HEK293 (cell line): ENCODE measurements at regions not wholly inside any gene's neighbourhood (a gene's known extent, or its start where the extent isn't known, plus 50 kb on each side); places are given as distances from the start of the nearest gene placed in this dataset.

Experiments
- CTCF ChIA-PET: fragments of 350-600 bp; formaldehyde crosslinking; extraction: SDS; loops from one replicate; lab custom pipeline; 2021; ENCODE audit warnings: antibody characterized with exemption; lab: Yijun Ruan, JAX
- POLR2A ChIA-PET: fragments of 300-600 bp; formaldehyde crosslinking; extraction: SDS; loops from one replicate; lab custom pipeline; 2020; ENCODE audit warnings: antibody characterized with exemption, inconsistent platforms; lab: Yijun Ruan, JAX
- H3K27ac ChIP-seq: fragments of 200-500 bp; sonication (Bioruptor generic); 2 replicates; pipeline ENCODE4 v1.5.1; 2014; ENCODE audit warnings: low read depth, low read length, control low read depth, inconsistent platforms; ENCODE audit errors: extremely low read depth
- H3K36me3 ChIP-seq, 2 experiments: fragments of 200-500 bp in 1 of 2; sonication (Bioruptor generic) in 1 of 2; 1 replicate in 1 of 2; 2 replicates in 1 of 2; pipeline ENCODE4 v1.5.1; 2014 to 2017; ENCODE audit warnings: inconsistent platforms in 2 of 2, low read length in 2 of 2; ENCODE audit not compliant: control insufficient read depth in 2 of 2, insufficient read depth in 1 of 2
- H3K4me1 ChIP-seq: fragments of 200-500 bp; sonication (Bioruptor generic); 2 replicates; pipeline ENCODE4 v1.5.1; 2014; ENCODE audit warnings: mild to moderate bottlenecking, low read length, inconsistent platforms; ENCODE audit not compliant: control insufficient read depth, insufficient read depth
- H3K4me3 ChIP-seq: 2 replicates; pipeline ENCODE4 v1.5.1; 2011; ENCODE audit warnings: low read depth, mild to moderate bottlenecking, control low read depth, low read length, moderate library complexity
- H3K9me3 ChIP-seq: fragments of 200-500 bp; sonication (Bioruptor generic); 2 replicates; pipeline ENCODE4 v1.5.1; 2014; ENCODE audit warnings: low read depth, low read length, inconsistent platforms; ENCODE audit not compliant: control insufficient read depth, insufficient read depth
- GLI4 ChIP-seq: fragments of 450-650 bp; formaldehyde crosslinking; IDR thresholded peaks from 2 replicates; pipeline ENCODE4 v1.5.1; 2016; ENCODE audit warnings: missing biosample characterization, missing genetic modification characterization
- KLF16 ChIP-seq: fragments of 450-650 bp; formaldehyde crosslinking; IDR thresholded peaks from 2 replicates; pipeline ENCODE4 v1.5.1; 2017; ENCODE audit warnings: missing biosample characterization, missing genetic modification characterization
- KLF9 ChIP-seq: fragments of 450-650 bp; formaldehyde crosslinking; IDR thresholded peaks from 2 replicates; pipeline ENCODE4 v1.5.1; 2016; ENCODE audit warnings: missing biosample characterization, missing genetic modification characterization, low read depth
- MEIS1 ChIP-seq: sonication (generic); formaldehyde crosslinking; IDR thresholded peaks from 2 replicates; pipeline ENCODE4 v1.8.1; 2022; ENCODE audit warnings: missing genetic modification reagents, mild to moderate bottlenecking, borderline replicate concordance
- MZF1 ChIP-seq: fragments of 450-650 bp; formaldehyde crosslinking; IDR thresholded peaks from 2 replicates; pipeline ENCODE4 v1.5.1; 2017; ENCODE audit warnings: missing biosample characterization, missing genetic modification characterization, borderline replicate concordance
- REPIN1 ChIP-seq: fragments of 450-650 bp; formaldehyde crosslinking; IDR thresholded peaks from 2 replicates; pipeline ENCODE4 v1.5.1; 2017; ENCODE audit warnings: missing biosample characterization, missing genetic modification characterization, low read depth
- SALL2 ChIP-seq: fragments of 450-650 bp; formaldehyde crosslinking; IDR thresholded peaks from 2 replicates; pipeline ENCODE4 v1.5.0; 2017; ENCODE audit warnings: missing biosample characterization, mild to moderate bottlenecking, missing genetic modification characterization, borderline replicate concordance
- TCF7L2 ChIP-seq: IDR thresholded peaks from 2 replicates; pipeline ENCODE4 v1.6.1; 2011; ENCODE audit warnings: low read depth, mild to moderate bottlenecking, inconsistent platforms, low read length, moderate library complexity, borderline replicate concordance
- ZFP37 ChIP-seq: fragments of 450-650 bp; formaldehyde crosslinking; IDR thresholded peaks from 2 replicates; pipeline ENCODE4 v1.5.1; 2016; ENCODE audit warnings: missing biosample characterization, missing genetic modification characterization
- ZNF133 ChIP-seq: fragments of 450-650 bp; formaldehyde crosslinking; IDR thresholded peaks from 2 replicates; pipeline ENCODE4 v1.5.1; 2016; ENCODE audit warnings: missing biosample characterization, missing genetic modification characterization
- ZNF155 ChIP-seq: fragments of 450-650 bp; formaldehyde crosslinking; IDR thresholded peaks from 2 replicates; pipeline ENCODE4 v1.5.1; 2016; ENCODE audit warnings: missing biosample characterization, missing genetic modification characterization
- ZNF239 ChIP-seq: fragments of 450-650 bp; formaldehyde crosslinking; IDR thresholded peaks from 2 replicates; pipeline ENCODE4 v1.5.1; 2016; ENCODE audit warnings: missing biosample characterization, missing genetic modification characterization
- ZNF311 ChIP-seq: fragments of 450-650 bp; formaldehyde crosslinking; IDR thresholded peaks from 2 replicates; pipeline ENCODE4 v1.5.1; 2017; ENCODE audit warnings: missing biosample characterization, missing genetic modification characterization, borderline replicate concordance
- ZNF391 ChIP-seq: fragments of 450-650 bp; formaldehyde crosslinking; IDR thresholded peaks from 2 replicates; pipeline ENCODE4 v1.5.1; 2016; ENCODE audit warnings: low read depth, missing biosample characterization, missing genetic modification characterization, borderline replicate concordance
- ZNF404 ChIP-seq: fragments of 450-650 bp; formaldehyde crosslinking; IDR thresholded peaks from 2 replicates; pipeline ENCODE4 v1.5.1; 2017; ENCODE audit warnings: missing biosample characterization, missing genetic modification characterization
- ZNF510 ChIP-seq: fragments of 450-650 bp; formaldehyde crosslinking; IDR thresholded peaks from 2 replicates; pipeline ENCODE4 v1.5.1; 2018; ENCODE audit warnings: mild to moderate bottlenecking, missing genetic modification characterization, missing biosample characterization; ENCODE audit not compliant: insufficient replicate concordance
- ZNF555 ChIP-seq: fragments of 450-650 bp; formaldehyde crosslinking; conservative IDR thresholded peaks from 2 replicates; pipeline ENCODE4 v1.5.1; 2017; ENCODE audit warnings: missing biosample characterization, mild to moderate bottlenecking, missing genetic modification characterization, inconsistent platforms
- ZNF561 ChIP-seq: fragments of 450-650 bp; IDR thresholded peaks from 2 replicates; pipeline ENCODE4 v1.5.1; 2018; ENCODE audit warnings: missing biosample characterization, missing genetic modification characterization, borderline replicate concordance
- TF ChIP-seq, protein P1 (sequence below): fragments of 450-650 bp; formaldehyde crosslinking; IDR thresholded peaks from 2 replicates; pipeline ENCODE4 v1.5.1; 2016; ENCODE audit warnings: missing biosample characterization, missing genetic modification characterization
- TF ChIP-seq, protein P2 (sequence below): sonication (generic); formaldehyde crosslinking; IDR thresholded peaks from 2 replicates; pipeline ENCODE4 v1.8.1; 2022; ENCODE audit warnings: mild to moderate bottlenecking, moderate library complexity, missing genetic modification reagents
- TF ChIP-seq, protein P3 (sequence below): fragments of 450-650 bp; formaldehyde crosslinking; IDR thresholded peaks from 2 replicates; pipeline ENCODE4 v1.5.1; 2016; ENCODE audit warnings: missing biosample characterization, missing genetic modification characterization
- TF ChIP-seq, protein P4 (sequence below): fragments of 450-650 bp; formaldehyde crosslinking; IDR thresholded peaks from 2 replicates; pipeline ENCODE4 v1.5.1; 2016; ENCODE audit warnings: missing biosample characterization, missing genetic modification characterization
- TF ChIP-seq, protein P5 (sequence below): fragments of 450-650 bp; formaldehyde crosslinking; IDR thresholded peaks from 2 replicates; pipeline ENCODE4 v1.5.1; 2017; ENCODE audit warnings: missing biosample characterization, missing genetic modification characterization

DNA sequence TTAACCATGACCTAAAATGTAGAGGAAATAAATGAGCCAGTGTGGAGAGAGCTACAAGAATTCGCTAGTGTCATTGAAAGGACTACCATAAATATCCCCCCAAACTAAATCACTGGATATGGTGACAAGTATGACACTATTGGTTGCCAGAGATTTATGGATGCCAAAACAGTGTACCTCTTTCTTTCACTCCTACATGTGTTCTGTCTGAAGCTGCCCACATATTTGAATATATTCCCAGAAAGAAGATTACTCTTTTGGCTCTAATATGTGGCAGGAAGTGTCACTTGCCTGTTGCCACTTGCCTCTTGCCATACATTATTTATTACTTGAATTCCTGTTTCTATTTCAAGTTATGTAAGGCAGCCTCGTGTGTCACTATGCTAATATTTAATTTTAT, 1573.6 kb downstream of the TECRL start:
- CTCF ChIA-PET = no interaction called here
- TF ChIP-seq, protein P1, sequence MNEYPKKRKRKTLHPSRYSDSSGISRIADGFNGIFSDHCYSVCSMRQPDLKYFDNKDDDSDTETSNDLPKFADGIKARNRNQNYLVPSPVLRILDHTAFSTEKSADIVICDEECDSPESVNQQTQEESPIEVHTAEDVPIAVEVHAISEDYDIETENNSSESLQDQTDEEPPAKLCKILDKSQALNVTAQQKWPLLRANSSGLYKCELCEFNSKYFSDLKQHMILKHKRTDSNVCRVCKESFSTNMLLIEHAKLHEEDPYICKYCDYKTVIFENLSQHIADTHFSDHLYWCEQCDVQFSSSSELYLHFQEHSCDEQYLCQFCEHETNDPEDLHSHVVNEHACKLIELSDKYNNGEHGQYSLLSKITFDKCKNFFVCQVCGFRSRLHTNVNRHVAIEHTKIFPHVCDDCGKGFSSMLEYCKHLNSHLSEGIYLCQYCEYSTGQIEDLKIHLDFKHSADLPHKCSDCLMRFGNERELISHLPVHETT (tag by site-specific recombination) = no peak
- TF ChIP-seq, protein P2, sequence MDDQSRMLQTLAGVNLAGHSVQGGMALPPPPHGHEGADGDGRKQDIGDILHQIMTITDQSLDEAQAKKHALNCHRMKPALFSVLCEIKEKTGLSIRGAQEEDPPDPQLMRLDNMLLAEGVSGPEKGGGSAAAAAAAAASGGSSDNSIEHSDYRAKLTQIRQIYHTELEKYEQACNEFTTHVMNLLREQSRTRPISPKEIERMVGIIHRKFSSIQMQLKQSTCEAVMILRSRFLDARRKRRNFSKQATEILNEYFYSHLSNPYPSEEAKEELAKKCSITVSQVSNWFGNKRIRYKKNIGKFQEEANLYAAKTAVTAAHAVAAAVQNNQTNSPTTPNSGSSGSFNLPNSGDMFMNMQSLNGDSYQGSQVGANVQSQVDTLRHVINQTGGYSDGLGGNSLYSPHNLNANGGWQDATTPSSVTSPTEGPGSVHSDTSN (CRISPR knock-in tag) = no peak
- no peak for TF ChIP-seq ZNF311
- no peak for TF ChIP-seq ZNF555
- TF ChIP-seq ZNF239 (tag by site-specific recombination) = no peak
- TF ChIP-seq ZNF155 = no peak
- TF ChIP-seq MEIS1 (CRISPR knock-in tag) = no peak
- TF ChIP-seq ZNF561 (tag by site-specific recombination) = no peak
- TF ChIP-seq SALL2 (tag by site-specific recombination) = no peak
- TF ChIP-seq REPIN1 (tag by site-specific recombination) = no peak
- TF ChIP-seq, protein P3, sequence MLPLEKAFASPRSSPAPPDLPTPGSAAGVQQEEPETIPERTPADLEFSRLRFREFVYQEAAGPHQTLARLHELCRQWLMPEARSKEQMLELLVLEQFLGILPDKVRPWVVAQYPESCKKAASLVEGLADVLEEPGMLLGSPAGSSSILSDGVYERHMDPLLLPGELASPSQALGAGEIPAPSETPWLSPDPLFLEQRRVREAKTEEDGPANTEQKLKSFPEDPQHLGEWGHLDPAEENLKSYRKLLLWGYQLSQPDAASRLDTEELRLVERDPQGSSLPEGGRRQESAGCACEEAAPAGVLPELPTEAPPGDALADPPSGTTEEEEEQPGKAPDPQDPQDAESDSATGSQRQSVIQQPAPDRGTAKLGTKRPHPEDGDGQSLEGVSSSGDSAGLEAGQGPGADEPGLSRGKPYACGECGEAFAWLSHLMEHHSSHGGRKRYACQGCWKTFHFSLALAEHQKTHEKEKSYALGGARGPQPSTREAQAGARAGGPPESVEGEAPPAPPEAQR (tag by site-specific recombination) = no peak
- no peak for TF ChIP-seq ZNF404
- no peak for TF ChIP-seq MZF1 (tag by site-specific recombination)

DNA sequence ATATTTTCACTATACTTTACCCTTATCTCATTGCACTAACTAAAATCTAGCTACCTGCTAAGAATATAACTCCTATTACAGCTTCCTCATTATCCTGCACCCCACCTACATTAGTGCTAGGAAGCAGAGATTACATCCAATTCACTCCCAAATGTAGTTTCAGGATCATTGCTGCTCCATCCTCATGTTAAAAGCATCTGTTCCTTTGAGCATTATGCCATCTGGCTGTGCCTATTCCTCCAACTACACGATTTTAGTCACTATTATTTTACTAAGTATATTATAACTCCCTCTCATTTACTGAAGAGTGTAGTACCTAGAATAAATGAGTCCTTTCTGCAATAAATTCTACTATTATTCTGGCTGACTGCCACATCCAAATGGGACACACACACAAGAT, 1586.9 kb downstream of the TECRL start:
- ChIA-PET CTCF (no interaction called here), POLR2A (no interaction called here)
- TF ChIP-seq ZNF133 (tag by site-specific recombination) = no peak
- no peak for TF ChIP-seq TCF7L2
- TF ChIP-seq KLF9 (tag by site-specific recombination) = no peak
- no peak for TF ChIP-seq ZFP37 (tag by site-specific recombination)
- TF ChIP-seq GLI4 = no peak
- TF ChIP-seq KLF16 (tag by site-specific recombination) = no peak
- no peak for TF ChIP-seq ZNF510 (tag by site-specific recombination)
- TF ChIP-seq ZNF391 (tag by site-specific recombination) = no peak
- TF ChIP-seq, protein P4, sequence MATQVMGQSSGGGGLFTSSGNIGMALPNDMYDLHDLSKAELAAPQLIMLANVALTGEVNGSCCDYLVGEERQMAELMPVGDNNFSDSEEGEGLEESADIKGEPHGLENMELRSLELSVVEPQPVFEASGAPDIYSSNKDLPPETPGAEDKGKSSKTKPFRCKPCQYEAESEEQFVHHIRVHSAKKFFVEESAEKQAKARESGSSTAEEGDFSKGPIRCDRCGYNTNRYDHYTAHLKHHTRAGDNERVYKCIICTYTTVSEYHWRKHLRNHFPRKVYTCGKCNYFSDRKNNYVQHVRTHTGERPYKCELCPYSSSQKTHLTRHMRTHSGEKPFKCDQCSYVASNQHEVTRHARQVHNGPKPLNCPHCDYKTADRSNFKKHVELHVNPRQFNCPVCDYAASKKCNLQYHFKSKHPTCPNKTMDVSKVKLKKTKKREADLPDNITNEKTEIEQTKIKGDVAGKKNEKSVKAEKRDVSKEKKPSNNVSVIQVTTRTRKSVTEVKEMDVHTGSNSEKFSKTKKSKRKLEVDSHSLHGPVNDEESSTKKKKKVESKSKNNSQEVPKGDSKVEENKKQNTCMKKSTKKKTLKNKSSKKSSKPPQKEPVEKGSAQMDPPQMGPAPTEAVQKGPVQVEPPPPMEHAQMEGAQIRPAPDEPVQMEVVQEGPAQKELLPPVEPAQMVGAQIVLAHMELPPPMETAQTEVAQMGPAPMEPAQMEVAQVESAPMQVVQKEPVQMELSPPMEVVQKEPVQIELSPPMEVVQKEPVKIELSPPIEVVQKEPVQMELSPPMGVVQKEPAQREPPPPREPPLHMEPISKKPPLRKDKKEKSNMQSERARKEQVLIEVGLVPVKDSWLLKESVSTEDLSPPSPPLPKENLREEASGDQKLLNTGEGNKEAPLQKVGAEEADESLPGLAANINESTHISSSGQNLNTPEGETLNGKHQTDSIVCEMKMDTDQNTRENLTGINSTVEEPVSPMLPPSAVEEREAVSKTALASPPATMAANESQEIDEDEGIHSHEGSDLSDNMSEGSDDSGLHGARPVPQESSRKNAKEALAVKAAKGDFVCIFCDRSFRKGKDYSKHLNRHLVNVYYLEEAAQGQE = no peak
- TF ChIP-seq, protein P5, sequence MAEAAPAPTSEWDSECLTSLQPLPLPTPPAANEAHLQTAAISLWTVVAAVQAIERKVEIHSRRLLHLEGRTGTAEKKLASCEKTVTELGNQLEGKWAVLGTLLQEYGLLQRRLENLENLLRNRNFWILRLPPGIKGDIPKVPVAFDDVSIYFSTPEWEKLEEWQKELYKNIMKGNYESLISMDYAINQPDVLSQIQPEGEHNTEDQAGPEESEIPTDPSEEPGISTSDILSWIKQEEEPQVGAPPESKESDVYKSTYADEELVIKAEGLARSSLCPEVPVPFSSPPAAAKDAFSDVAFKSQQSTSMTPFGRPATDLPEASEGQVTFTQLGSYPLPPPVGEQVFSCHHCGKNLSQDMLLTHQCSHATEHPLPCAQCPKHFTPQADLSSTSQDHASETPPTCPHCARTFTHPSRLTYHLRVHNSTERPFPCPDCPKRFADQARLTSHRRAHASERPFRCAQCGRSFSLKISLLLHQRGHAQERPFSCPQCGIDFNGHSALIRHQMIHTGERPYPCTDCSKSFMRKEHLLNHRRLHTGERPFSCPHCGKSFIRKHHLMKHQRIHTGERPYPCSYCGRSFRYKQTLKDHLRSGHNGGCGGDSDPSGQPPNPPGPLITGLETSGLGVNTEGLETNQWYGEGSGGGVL = no peak
- Histone ChIP-seq H3K9me3 (no peaks in the 10 kb centered on the region), H3K4me1 (no peaks in the 10 kb centered on the region), H3K27ac (no peak overlapping the region), H3K36me3 (no peaks in the 10 kb centered on the region), H3K4me3 (no peak overlapping the region)

More for the DNA sequence above, 1573.6 kb downstream of the TECRL start:
- H3K4me1 ChIP-seq = no peaks in the 10 kb centered on the region
- H3K27ac ChIP-seq = no peak overlapping the region
- H3K36me3 ChIP-seq = no peaks in the 10 kb centered on the region
- H3K9me3 ChIP-seq = no peaks in the 10 kb centered on the region
- POLR2A ChIA-PET = no interaction called here
- H3K4me3 ChIP-seq = no peak overlapping the region
